ENCODE measurements at regions not wholly inside any gene's neighbourhood (a gene's known extent, or its start where the extent isn't known, plus 50 kb on each side); places are given as distances from the start of the nearest gene placed in this dataset.
"Not testable (repeated sequence)": the region's sequence is repeated elsewhere in the genome, so short reads cannot be mapped to it uniquely, and the experiment has no call there.

- DNase-seq = no peak
These were observed 168.7 kb downstream of the PHLDA1 start for GRCh38 chr12:75862692-75863471.

- DNase-seq = no peak
These were observed 171.7 kb downstream of the PHLDA1 start for GRCh38 chr12:75859868-75860267.

- no peak for DNase-seq
These were observed 175.3 kb downstream of the PHLDA1 start for GRCh38 chr12:75856235-75856634.

- no peak for DNase-seq
These were observed 176.2 kb downstream of the PHLDA1 start for GRCh38 chr12:75855360-75855759.

- DNase-seq = no peak
These were observed 176.8 kb downstream of the PHLDA1 start for GRCh38 chr12:75854681-75855309.

- not testable (repeated sequence) for DNase-seq
These were observed 177.4 kb downstream of the PHLDA1 start for GRCh38 chr12:75854137-75854536.

- peak; percentile 63 for DNase-seq
These were observed 177.9 kb downstream of the PHLDA1 start for GRCh38 chr12:75853626-75854025.

- no peak for DNase-seq
These were observed 178.6 kb downstream of the PHLDA1 start for GRCh38 chr12:75852956-75853355.

- no peak for DNase-seq
These were observed 179.4 kb downstream of the PHLDA1 start for GRCh38 chr12:75852143-75852542.

- peak; percentile 30 for DNase-seq
These were observed 180.7 kb downstream of the PHLDA1 start for GRCh38 chr12:75850721-75851462.

GRCh38 chr12:75848961-75849360 is 182.6 kb downstream of the PHLDA1 start:
- no peak for DNase-seq

- DNase-seq = no peak
These were observed 183.1 kb downstream of the PHLDA1 start for GRCh38 chr12:75848431-75848925.

- DNase-seq = no peak
These were observed 185.5 kb downstream of the PHLDA1 start for GRCh38 chr12:75846102-75846501.

- no peak for DNase-seq
These were observed 186.6 kb downstream of the PHLDA1 start for GRCh38 chr12:75844985-75845384.

- DNase-seq = no peak
These were observed 187.4 kb downstream of the PHLDA1 start for GRCh38 chr12:75844049-75844770.

- no peak for DNase-seq
These were observed 189.5 kb downstream of the PHLDA1 start for GRCh38 chr12:75842090-75842489.

GRCh38 chr12:75840994-75841355 is 190.6 kb downstream of the PHLDA1 start:
- DNase-seq = no peak

- DNase-seq = no peak
These were observed 193.3 kb downstream of the PHLDA1 start for GRCh38 chr12:75838309-75838708.

GRCh38 chr12:75837700-75838099 is 193.9 kb downstream of the PHLDA1 start:
- no peak for DNase-seq

GRCh38 chr12:75836533-75836932 is 195.0 kb downstream of the PHLDA1 start:
- DNase-seq = no peak

- no peak for DNase-seq
These were observed 197.0 kb downstream of the PHLDA1 start for GRCh38 chr12:75834591-75834990.

GRCh38 chr12:75833268-75833667 is 198.3 kb downstream of the PHLDA1 start:
- DNase-seq = no peak

GRCh38 chr12:75831402-75831801 is 200.2 kb downstream of the PHLDA1 start:
- DNase-seq = peak; percentile 27
